ENCODE measurements at regions not wholly inside any gene's neighbourhood (a gene's known extent, or its start where the extent isn't known, plus 50 kb on each side); places are given as distances from the start of the nearest gene placed in this dataset.
A peak's percentile ranks its signal among the peaks of the same experiment; 100 is the strongest.

DNA sequence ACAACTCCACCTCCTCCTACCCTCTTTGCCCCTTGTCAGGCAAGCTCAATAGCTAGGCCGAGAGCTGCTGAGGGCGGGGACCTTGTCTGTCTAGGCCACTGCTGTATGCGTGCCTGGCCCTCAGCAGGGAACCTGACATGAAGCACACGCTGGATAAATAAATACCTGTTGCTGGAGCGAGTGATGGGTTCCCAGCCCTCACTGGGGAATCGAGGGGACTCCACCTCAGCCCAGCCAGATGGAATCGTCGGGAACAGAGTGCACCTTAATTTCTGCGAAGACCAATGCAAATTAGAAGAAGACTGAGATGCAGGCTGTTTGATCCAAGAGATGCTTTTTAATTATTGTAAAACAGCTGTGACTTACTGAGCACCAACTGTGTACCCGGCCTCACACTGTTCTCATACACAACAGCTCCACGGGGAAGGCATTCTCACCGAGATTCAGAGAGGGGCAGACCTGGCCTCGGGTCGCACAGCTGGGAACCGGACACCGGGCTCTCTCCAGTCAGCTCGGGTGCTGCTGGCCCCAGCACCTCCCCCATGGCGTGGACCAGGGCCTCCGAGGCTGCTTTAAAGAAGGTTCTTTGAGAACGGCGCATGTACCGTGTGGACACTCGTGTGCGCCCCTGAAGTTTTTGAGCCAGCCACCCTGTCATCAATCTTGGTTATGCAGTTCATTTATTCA, 109.7 kb upstream of the IER5L start:
- H3K4me1 ChIP-seq (ENCODE audit: control insufficient read depth in 3 of 3, insufficient read depth in 3 of 3, low read length in 3 of 3): no peaks in the 10 kb centered on the region
- no peaks in the 10 kb centered on the region for H3K36me3 ChIP-seq (ENCODE audit: control insufficient read depth in 3 of 3, insufficient read depth in 3 of 3, low read length in 3 of 3)
- H3K27ac ChIP-seq (ENCODE audit: low read depth, low read length): no peak overlapping the region
- no peaks in the 10 kb centered on the region for H3K27me3 ChIP-seq (ENCODE audit: control insufficient read depth in 3 of 3, insufficient read depth in 3 of 3, low read length in 3 of 3)
- no peaks in the 10 kb centered on the region for H3K9me3 ChIP-seq (ENCODE audit: control insufficient read depth in 3 of 3, low read length in 3 of 3)
- H3K9ac ChIP-seq (ENCODE audit: low read depth in 1 of 3, low read length in 3 of 3): no peak overlapping the region
- H3K4me3 ChIP-seq (ENCODE audit: low read length in 3 of 3): no peak overlapping the region

- H3K9me3 ChIP-seq (ENCODE audit: control insufficient read depth in 3 of 3, low read length in 3 of 3): no peaks in the 10 kb centered on the region
- H3K9ac ChIP-seq (ENCODE audit: low read depth in 1 of 3, low read length in 3 of 3): no peak overlapping the region
- H3K4me3 ChIP-seq (ENCODE audit: low read length in 3 of 3): no peak overlapping the region
- no peaks in the 10 kb centered on the region for H3K4me1 ChIP-seq (ENCODE audit: control insufficient read depth in 3 of 3, insufficient read depth in 3 of 3, low read length in 3 of 3)
- no peaks in the 10 kb centered on the region for H3K27me3 ChIP-seq (ENCODE audit: control insufficient read depth in 3 of 3, insufficient read depth in 3 of 3, low read length in 3 of 3)
- H3K27ac ChIP-seq (ENCODE audit: low read depth, low read length): no peak overlapping the region
- no peaks in the 10 kb centered on the region for H3K36me3 ChIP-seq (ENCODE audit: control insufficient read depth in 3 of 3, insufficient read depth in 3 of 3, low read length in 3 of 3)
Observed at GRCh38 chr9:129285979-129286772, 108.1 kb upstream of the IER5L start.

DNA sequence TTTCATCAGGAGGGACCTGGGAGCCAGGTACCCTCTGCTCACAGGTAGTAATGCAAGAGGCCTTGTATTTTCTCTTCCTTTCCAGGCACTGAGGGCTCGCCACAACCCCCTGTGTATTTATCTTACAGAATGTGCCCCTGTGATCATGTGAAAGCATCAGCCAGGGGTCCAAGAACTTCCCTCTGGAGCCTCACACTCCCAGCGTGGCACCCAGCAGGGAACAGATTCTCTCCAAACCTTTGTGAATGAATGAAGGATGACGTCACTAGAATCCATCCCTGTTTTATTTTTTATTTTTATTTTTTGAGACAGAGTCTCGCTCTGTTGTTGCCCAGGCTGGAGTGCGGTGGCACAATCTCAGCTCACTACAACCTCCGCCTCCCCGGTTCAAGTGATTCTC, 107.3 kb upstream of the IER5L start:
- Histone ChIP-seq H3K27me3 (ENCODE audit: control insufficient read depth in 3 of 3, insufficient read depth in 3 of 3, low read length in 3 of 3) (no peaks in the 10 kb centered on the region), H3K4me1 (ENCODE audit: control insufficient read depth in 3 of 3, insufficient read depth in 3 of 3, low read length in 3 of 3) (no peaks in the 10 kb centered on the region), H3K9me3 (ENCODE audit: control insufficient read depth in 3 of 3, low read length in 3 of 3) (no peaks in the 10 kb centered on the region), H3K4me3 (ENCODE audit: low read length in 3 of 3) (no peak overlapping the region), H3K27ac (ENCODE audit: low read depth, low read length) (no peak overlapping the region), H3K36me3 (ENCODE audit: control insufficient read depth in 3 of 3, insufficient read depth in 3 of 3, low read length in 3 of 3) (no peaks in the 10 kb centered on the region), H3K9ac (ENCODE audit: low read depth in 1 of 3, low read length in 3 of 3) (no peak overlapping the region)

DNA sequence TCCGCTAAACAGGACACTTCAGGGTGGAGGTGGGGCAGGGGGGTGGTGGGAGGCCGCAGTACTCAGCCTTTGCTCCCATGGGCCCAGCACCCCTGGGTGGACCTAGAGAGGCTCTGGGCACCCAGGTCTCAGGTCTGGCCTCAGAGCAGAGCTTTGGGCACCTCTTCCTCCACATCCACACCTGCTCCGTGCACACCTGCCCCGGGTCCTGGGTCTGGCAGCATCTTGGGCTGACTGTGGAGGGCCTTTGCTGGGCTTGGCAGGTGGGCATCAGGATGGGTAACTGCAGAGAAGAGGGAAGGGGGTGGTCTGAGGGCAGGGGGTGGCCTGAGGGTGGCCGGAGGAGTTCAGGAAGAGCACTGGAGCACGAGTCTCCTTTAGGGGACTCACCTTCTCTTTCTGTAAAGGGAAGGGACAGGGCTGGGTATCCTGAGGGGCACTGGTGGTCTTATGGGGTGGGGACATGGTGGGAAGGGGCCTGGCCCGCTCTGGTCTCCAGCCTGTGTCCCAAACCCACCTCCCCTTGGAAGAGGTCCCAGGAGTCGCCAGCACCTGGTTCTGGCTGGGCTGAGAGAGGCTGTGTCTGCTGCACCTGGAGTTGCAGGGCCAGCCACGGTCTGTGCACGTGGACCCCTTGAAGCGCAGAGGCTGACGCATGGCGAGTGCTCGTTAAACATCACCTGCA, 106.7 kb upstream of the IER5L start:
- Histone ChIP-seq H3K27me3 (ENCODE audit: control insufficient read depth in 3 of 3, insufficient read depth in 3 of 3, low read length in 3 of 3) (no peaks in the 10 kb centered on the region), H3K9ac (ENCODE audit: low read depth in 1 of 3, low read length in 3 of 3) (no peak overlapping the region)

DNA sequence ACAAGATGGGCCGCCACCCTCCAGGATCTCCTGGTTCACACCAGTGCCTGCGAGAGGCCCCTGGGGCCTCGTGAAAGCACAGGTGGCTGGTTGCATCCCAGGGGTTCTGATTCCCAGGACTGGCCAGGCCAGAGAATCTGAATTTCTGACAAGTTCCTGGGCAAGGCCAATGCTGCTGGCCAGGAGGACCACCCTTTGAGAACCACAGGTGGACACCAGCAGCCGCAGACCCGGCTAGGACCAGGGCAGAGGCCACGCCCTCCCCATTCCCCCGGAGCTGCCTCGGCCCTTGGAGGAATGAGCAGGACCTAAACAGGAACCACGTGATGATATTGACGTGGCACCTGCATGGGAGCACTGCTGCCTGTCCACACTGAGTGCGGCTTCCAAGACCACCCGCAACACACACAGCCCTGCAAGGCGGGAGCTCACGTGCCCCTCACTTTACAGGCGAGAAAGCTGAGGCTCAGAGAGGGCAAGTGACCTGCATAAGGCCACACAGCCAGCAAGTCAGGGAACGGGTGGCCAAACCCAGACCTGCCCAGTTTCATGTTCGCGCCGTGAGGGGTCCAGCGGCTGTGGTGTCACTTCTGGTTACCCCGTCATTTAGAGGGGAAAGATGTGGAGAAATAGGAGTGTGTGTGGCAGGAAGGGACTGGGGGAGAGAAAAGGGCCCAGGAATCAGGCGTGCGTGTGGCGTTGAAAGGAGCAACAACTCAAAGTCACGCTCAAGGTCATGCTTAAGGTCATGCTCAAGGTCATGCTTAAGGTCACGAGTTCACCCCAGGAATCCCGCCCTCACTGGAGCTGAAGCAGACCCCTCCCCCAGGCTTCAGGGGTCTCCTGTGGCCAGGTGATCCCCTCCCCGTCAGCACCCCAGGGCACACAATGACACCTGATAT, 105.9 kb upstream of the IER5L start:
- no peak overlapping the region for H3K4me3 ChIP-seq (ENCODE audit: low read length in 3 of 3)
- no peak overlapping the region for H3K27ac ChIP-seq (ENCODE audit: low read depth, low read length)

More for the DNA sequence above, 106.7 kb upstream of the IER5L start:
- Histone ChIP-seq H3K4me1 (ENCODE audit: control insufficient read depth in 3 of 3, insufficient read depth in 3 of 3, low read length in 3 of 3) (no peaks in the 10 kb centered on the region), H3K9me3 (ENCODE audit: control insufficient read depth in 3 of 3, low read length in 3 of 3) (no peaks in the 10 kb centered on the region), H3K27ac (ENCODE audit: low read depth, low read length) (no peak overlapping the region), H3K36me3 (ENCODE audit: control insufficient read depth in 3 of 3, insufficient read depth in 3 of 3, low read length in 3 of 3) (no peaks in the 10 kb centered on the region), H3K4me3 (ENCODE audit: low read length in 3 of 3) (no peak overlapping the region)

DNA sequence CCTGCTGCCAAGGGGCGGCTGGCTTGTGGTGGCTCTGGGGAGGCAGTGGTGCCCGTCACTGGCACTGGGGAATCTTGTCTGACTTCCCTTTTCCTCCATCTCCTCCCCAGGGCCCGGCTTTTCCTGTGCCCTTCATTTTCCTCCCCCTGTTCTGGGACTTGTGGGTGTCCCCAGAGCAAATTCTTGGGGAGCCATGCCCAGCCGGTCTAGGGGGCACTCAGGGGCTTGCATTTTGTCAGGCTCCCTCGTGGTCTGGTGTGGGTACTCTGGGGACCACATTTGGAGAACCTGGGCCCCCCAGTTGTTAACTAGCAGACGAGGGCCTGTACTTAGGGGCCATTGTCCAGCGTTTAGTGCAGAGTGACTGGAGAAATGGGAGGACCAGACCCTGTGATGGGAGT, 105.2 kb upstream of the IER5L start:
- H3K27me3 ChIP-seq (ENCODE audit: control insufficient read depth in 3 of 3, insufficient read depth in 3 of 3, low read length in 3 of 3): no peaks in the 10 kb centered on the region
- H3K27ac ChIP-seq (ENCODE audit: low read depth, low read length): no peak overlapping the region
- H3K36me3 ChIP-seq (ENCODE audit: control insufficient read depth in 3 of 3, insufficient read depth in 3 of 3, low read length in 3 of 3): no peaks in the 10 kb centered on the region
- no peaks in the 10 kb centered on the region for H3K4me1 ChIP-seq (ENCODE audit: control insufficient read depth in 3 of 3, insufficient read depth in 3 of 3, low read length in 3 of 3)
- no peaks in the 10 kb centered on the region for H3K9me3 ChIP-seq (ENCODE audit: control insufficient read depth in 3 of 3, low read length in 3 of 3)
- H3K9ac ChIP-seq (ENCODE audit: low read depth in 1 of 3, low read length in 3 of 3): peak overlapping the region in 1 of 3 donors; percentile 25
- peak overlapping the region in 2 of 3 donors; percentile 53 to 67 for H3K4me3 ChIP-seq (ENCODE audit: low read length in 3 of 3)

More for the DNA sequence above, 105.9 kb upstream of the IER5L start:
- Histone ChIP-seq H3K36me3 (ENCODE audit: control insufficient read depth in 3 of 3, insufficient read depth in 3 of 3, low read length in 3 of 3) (no peaks in the 10 kb centered on the region), H3K4me1 (ENCODE audit: control insufficient read depth in 3 of 3, insufficient read depth in 3 of 3, low read length in 3 of 3) (no peaks in the 10 kb centered on the region), H3K9ac (ENCODE audit: low read depth in 1 of 3, low read length in 3 of 3) (no peak overlapping the region), H3K9me3 (ENCODE audit: control insufficient read depth in 3 of 3, low read length in 3 of 3) (no peaks in the 10 kb centered on the region), H3K27me3 (ENCODE audit: control insufficient read depth in 3 of 3, insufficient read depth in 3 of 3, low read length in 3 of 3) (no peaks in the 10 kb centered on the region)

GRCh38 chr9:129282731-129283211, 104.7 kb upstream of the IER5L start:
- H3K27me3 ChIP-seq (ENCODE audit: control insufficient read depth in 3 of 3, insufficient read depth in 3 of 3, low read length in 3 of 3): no peaks in the 10 kb centered on the region
- peak overlapping the region; percentile 41 to 67 (median 53) for H3K4me3 ChIP-seq (ENCODE audit: low read length in 3 of 3)
- H3K27ac ChIP-seq (ENCODE audit: low read depth, low read length): no peak overlapping the region
- H3K36me3 ChIP-seq (ENCODE audit: control insufficient read depth in 3 of 3, insufficient read depth in 3 of 3, low read length in 3 of 3): no peaks in the 10 kb centered on the region
- no peaks in the 10 kb centered on the region for H3K4me1 ChIP-seq (ENCODE audit: control insufficient read depth in 3 of 3, insufficient read depth in 3 of 3, low read length in 3 of 3)
- H3K9ac ChIP-seq (ENCODE audit: low read depth in 1 of 3, low read length in 3 of 3): peak overlapping the region in 2 of 3 donors; percentile 33 to 38
- H3K9me3 ChIP-seq (ENCODE audit: control insufficient read depth in 3 of 3, low read length in 3 of 3): no peaks in the 10 kb centered on the region

- Histone ChIP-seq H3K27ac (ENCODE audit: low read depth, low read length) (no peak overlapping the region), H3K27me3 (ENCODE audit: control insufficient read depth in 3 of 3, insufficient read depth in 3 of 3, low read length in 3 of 3) (no peaks in the 10 kb centered on the region), H3K36me3 (ENCODE audit: control insufficient read depth in 3 of 3, insufficient read depth in 3 of 3, low read length in 3 of 3) (no peaks in the 10 kb centered on the region), H3K4me3 (ENCODE audit: low read length in 3 of 3) (peak overlapping the region; percentile 53 to 67 (median 58)), H3K4me1 (ENCODE audit: control insufficient read depth in 3 of 3, insufficient read depth in 3 of 3, low read length in 3 of 3) (no peaks in the 10 kb centered on the region), H3K9ac (ENCODE audit: low read depth in 1 of 3, low read length in 3 of 3) (peak overlapping the region in 2 of 3 donors; percentile 33 to 38), H3K9me3 (ENCODE audit: control insufficient read depth in 3 of 3, low read length in 3 of 3) (no peaks in the 10 kb centered on the region)
Observed at GRCh38 chr9:129282272-129282671, 104.2 kb upstream of the IER5L start.

DNA sequence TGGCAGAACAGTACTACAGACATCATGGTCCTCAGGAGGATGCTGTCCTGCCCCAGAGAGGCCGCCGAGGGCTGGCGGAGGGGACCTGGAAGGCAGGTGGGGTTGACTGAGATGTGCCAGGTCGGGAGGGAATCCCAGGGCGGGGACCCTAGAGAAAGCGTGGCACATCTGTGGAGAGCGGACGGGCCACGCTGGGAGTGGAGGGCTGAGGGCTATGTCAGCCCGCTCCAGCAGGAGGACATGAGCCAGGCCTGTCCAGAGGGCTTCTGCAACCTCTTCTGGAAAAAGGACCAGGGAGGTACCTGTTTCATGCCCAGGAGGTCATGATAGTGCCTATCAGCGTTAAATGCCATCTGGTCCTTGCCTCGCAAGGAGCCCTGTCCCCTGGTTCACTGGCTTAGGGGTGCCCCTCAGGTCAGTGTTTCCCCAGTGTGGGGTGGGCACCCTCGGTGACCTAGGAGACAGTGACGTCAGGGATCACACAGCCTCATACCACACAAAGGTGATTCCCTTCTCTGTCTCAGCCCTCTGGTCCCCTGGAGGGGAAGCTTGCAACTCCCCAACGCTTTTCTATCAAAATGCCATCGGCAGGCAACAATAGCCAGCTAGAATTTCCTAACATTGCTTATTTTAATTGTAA, 103.6 kb upstream of the IER5L start:
- Histone ChIP-seq H3K36me3 (ENCODE audit: control insufficient read depth in 3 of 3, insufficient read depth in 3 of 3, low read length in 3 of 3) (no peaks in the 10 kb centered on the region), H3K27ac (ENCODE audit: low read depth, low read length) (no peak overlapping the region), H3K4me1 (ENCODE audit: control insufficient read depth in 3 of 3, insufficient read depth in 3 of 3, low read length in 3 of 3) (no peaks in the 10 kb centered on the region), H3K27me3 (ENCODE audit: control insufficient read depth in 3 of 3, insufficient read depth in 3 of 3, low read length in 3 of 3) (peaks cover 0 to 5% (median under 1%) of the 10 kb centered on the region in 3 donors), H3K9ac (ENCODE audit: low read depth in 1 of 3, low read length in 3 of 3) (no peak overlapping the region), H3K9me3 (ENCODE audit: control insufficient read depth in 3 of 3, low read length in 3 of 3) (no peaks in the 10 kb centered on the region), H3K4me3 (ENCODE audit: low read length in 3 of 3) (no peak overlapping the region)

All from skeletal muscle tissue (tissue), 3 donors.